GM23338 (cell line): ENCODE measurements at regions not wholly inside any gene's neighbourhood (a gene's known extent, or its start where the extent isn't known, plus 50 kb on each side); places are given as distances from the start of the nearest gene placed in this dataset.

Experiments
- ATAC-seq: fragments of 200-7000 bp; cut with Tn5 transposase; 3 replicates; pipeline ENCODE4 v1.9.1; 2020
- DNase-seq: peaks from one replicate; pipeline ENCODE4 v3.0.0-alpha.2; 2015; ENCODE audit warnings: low spot score
- H2AFZ ChIP-seq: fragments of 200-600 bp; sonication (generic); 2 replicates; pipeline ENCODE4 v1.8.0; 2016; ENCODE audit warnings: antibody characterized with exemption, mild to moderate bottlenecking, moderate library complexity
- H3F3A ChIP-seq: fragments of 200-600 bp; sonication (generic); replicated peaks from 2 replicates; pipeline ENCODE4 v1.8.0; 2017; ENCODE audit warnings: antibody characterized with exemption, mixed run types, low read depth
- H3K27ac ChIP-seq: fragments of 200-600 bp; sonication (generic); 2 replicates; pipeline ENCODE4 v1.6.1; 2016; ENCODE audit warnings: low read depth
- H3K27me3 ChIP-seq: fragments of 200-600 bp; sonication (generic); 2 replicates; pipeline ENCODE4 v1.8.0; 2016; ENCODE audit warnings: mild to moderate bottlenecking, mixed run types, moderate library complexity; ENCODE audit not compliant: insufficient read depth
- H3K36me3 ChIP-seq: fragments of 200-600 bp; sonication (generic); 2 replicates; pipeline ENCODE4 v1.8.0; 2016; ENCODE audit warnings: mild to moderate bottlenecking; ENCODE audit not compliant: insufficient read depth
- H3K4me1 ChIP-seq: fragments of 200-600 bp; sonication (generic); 2 replicates; pipeline ENCODE4 v1.8.0; 2016; ENCODE audit warnings: mild to moderate bottlenecking, moderate library complexity; ENCODE audit not compliant: insufficient read depth
- H3K4me2 ChIP-seq: fragments of 200-600 bp; sonication (generic); 2 replicates; pipeline ENCODE4 v1.7.1; 2017; ENCODE audit warnings: mixed run types
- H3K4me3 ChIP-seq: fragments of 200-600 bp; sonication (generic); 2 replicates; pipeline ENCODE4 v1.6.1; 2016; ENCODE audit warnings: mixed run types
- H3K79me2 ChIP-seq: fragments of 200-600 bp; sonication (generic); replicated peaks from 2 replicates; pipeline ENCODE4 v1.8.0; 2017; ENCODE audit warnings: mild to moderate bottlenecking; ENCODE audit not compliant: insufficient read depth
- H3K9me2 ChIP-seq: fragments of 200-600 bp; sonication (generic); 2 replicates; pipeline ENCODE4 v1.8.0; 2017; ENCODE audit not compliant: insufficient read depth
- H4K20me1 ChIP-seq: fragments of 200-600 bp; sonication (generic); replicated peaks from 2 replicates; pipeline ENCODE4 v1.8.0; 2017; ENCODE audit warnings: mild to moderate bottlenecking; ENCODE audit not compliant: insufficient read depth
- H3K27ac Mint-ChIP-seq: 2 replicates; pipeline ENCODE4 v1.8.0; 2020; ENCODE audit warnings: inconsistent platforms, mild to moderate bottlenecking, moderate library complexity, mixed read lengths
- H3K27me3 Mint-ChIP-seq: 3 replicates; pipeline ENCODE4 v1.8.0; 2022; ENCODE audit warnings: low read depth, mild to moderate bottlenecking, moderate library complexity, mixed read lengths, inconsistent platforms; ENCODE audit not compliant: insufficient read depth, poor library complexity
- H3K36me3 Mint-ChIP-seq: 3 replicates; pipeline ENCODE4 v1.8.0; 2021; ENCODE audit warnings: low read depth, mild to moderate bottlenecking, inconsistent platforms, moderate library complexity, mixed read lengths
- H3K4me1 Mint-ChIP-seq: 3 replicates; pipeline ENCODE4 v1.8.0; 2020; ENCODE audit warnings: mild to moderate bottlenecking, inconsistent platforms, mixed read lengths
- H3K4me3 Mint-ChIP-seq: 3 replicates; pipeline ENCODE4 v1.8.0; 2021; ENCODE audit warnings: moderate library complexity, mild to moderate bottlenecking, inconsistent platforms, mixed read lengths
- H3K9me3 Mint-ChIP-seq: 3 replicates; pipeline ENCODE4 v1.8.0; 2020; ENCODE audit warnings: moderate library complexity, mild to moderate bottlenecking, inconsistent platforms, mixed read lengths
- ETS1 ChIP-seq: IDR thresholded peaks from 2 replicates; pipeline ENCODE4 v1.6.1; 2016; ENCODE audit warnings: antibody characterized with exemption
- EZH2 ChIP-seq: fragments of 200-600 bp; sonication (generic); IDR thresholded peaks from one replicate; pipeline ENCODE4 v1.8.0; 2017; ENCODE audit warnings: antibody characterized with exemption, mild to moderate bottlenecking, low read depth; ENCODE audit not compliant: unreplicated experiment
- EZH2phosphoT487 ChIP-seq: fragments of 200-600 bp; sonication (generic); IDR thresholded peaks from one replicate; pipeline ENCODE4 v1.8.1; 2018; ENCODE audit warnings: antibody characterized with exemption; ENCODE audit not compliant: unreplicated experiment
- JUNB ChIP-seq: IDR thresholded peaks from one replicate; pipeline ENCODE4 v1.6.1; 2016; ENCODE audit warnings: antibody characterized with exemption; ENCODE audit not compliant: unreplicated experiment
- NANOG ChIP-seq: IDR thresholded peaks from 2 replicates; pipeline ENCODE4 v1.6.1; 2016; ENCODE audit warnings: antibody characterized with exemption, borderline replicate concordance
- POLR2AphosphoS5 ChIP-seq: IDR thresholded peaks from 2 replicates; pipeline ENCODE4 v1.6.1; 2016; ENCODE audit warnings: antibody characterized with exemption, low read depth
- REST ChIP-seq: IDR thresholded peaks from one replicate; pipeline ENCODE4 v1.6.1; 2018; ENCODE audit warnings: antibody characterized with exemption; ENCODE audit not compliant: unreplicated experiment
- STAT1 ChIP-seq: IDR thresholded peaks from one replicate; pipeline ENCODE4 v1.6.1; 2016; ENCODE audit warnings: antibody characterized with exemption; ENCODE audit not compliant: unreplicated experiment
- ZNF462 ChIP-seq: fragments of 250-450 bp; sonication (Bioruptor Pico); IDR thresholded peaks from 2 replicates; pipeline ENCODE4 v1.5.0; 2020; ENCODE audit warnings: mild to moderate bottlenecking, moderate library complexity

GRCh38 chr4:119763386-119763785, 134.8 kb upstream of the PDE5A start (continued):
- no peak for TF ChIP-seq REST
- no peak for TF ChIP-seq EZH2

GRCh38 chr4:119755599-119755998, 127.0 kb upstream of the PDE5A start:
- no peaks in the 10 kb centered on the region for H3K9me2 ChIP-seq
- H3K4me1 ChIP-seq: no peaks in the 10 kb centered on the region
- no peak overlapping the region for H3K4me3 ChIP-seq
- H3K4me1 Mint-ChIP-seq: no peaks in the 10 kb centered on the region
- H2AFZ ChIP-seq: no peak overlapping the region
- no peak overlapping the region for H3K27ac ChIP-seq
- H3K36me3 ChIP-seq: no peaks in the 10 kb centered on the region
- no peak overlapping the region for H3K27ac Mint-ChIP-seq
- no peaks in the 10 kb centered on the region for H3F3A ChIP-seq
- H3K9me3 Mint-ChIP-seq: no peaks in the 10 kb centered on the region
- H3K79me2 ChIP-seq: no peaks in the 10 kb centered on the region
- H3K27me3 Mint-ChIP-seq: no peaks in the 10 kb centered on the region
- no peaks in the 10 kb centered on the region for H4K20me1 ChIP-seq
- no peaks in the 10 kb centered on the region for H3K36me3 Mint-ChIP-seq
- ATAC-seq (no peak), DNase-seq (no peak)
- H3K4me3 Mint-ChIP-seq: no peak overlapping the region
- H3K4me2 ChIP-seq: no peak overlapping the region
- TF ChIP-seq STAT1: no peak
- no peak for TF ChIP-seq EZH2phosphoT487
- TF ChIP-seq POLR2AphosphoS5: no peak
- no peak for TF ChIP-seq JUNB
- TF ChIP-seq ZNF462 (CRISPR knock-in tag): no peak
- no peak for TF ChIP-seq NANOG
- no peak for TF ChIP-seq ETS1
- no peaks in the 10 kb centered on the region for H3K27me3 ChIP-seq
